ENCODE measurements at regions not wholly inside any gene's neighbourhood (a gene's known extent, or its start where the extent isn't known, plus 50 kb on each side); places are given as distances from the start of the nearest gene placed in this dataset.
"Not testable (repeated sequence)": the region's sequence is repeated elsewhere in the genome, so short reads cannot be mapped to it uniquely, and the experiment has no call there.

GRCh38 chr1:185467122-185467521 is 150.1 kb upstream of the IVNS1ABP start:
- H3K36me3 ChIP-seq (ENCODE audit: control insufficient read depth, insufficient read depth, low read length): no peaks in the 10 kb centered on the region
- DNase-seq (ENCODE audit: low read depth) (no peak), FAIRE-seq (peak; percentile 50)
- H3K27me3 ChIP-seq (ENCODE audit: control insufficient read depth, insufficient read depth, low read length): no peaks in the 10 kb centered on the region
- TF ChIP-seq, protein P1, sequence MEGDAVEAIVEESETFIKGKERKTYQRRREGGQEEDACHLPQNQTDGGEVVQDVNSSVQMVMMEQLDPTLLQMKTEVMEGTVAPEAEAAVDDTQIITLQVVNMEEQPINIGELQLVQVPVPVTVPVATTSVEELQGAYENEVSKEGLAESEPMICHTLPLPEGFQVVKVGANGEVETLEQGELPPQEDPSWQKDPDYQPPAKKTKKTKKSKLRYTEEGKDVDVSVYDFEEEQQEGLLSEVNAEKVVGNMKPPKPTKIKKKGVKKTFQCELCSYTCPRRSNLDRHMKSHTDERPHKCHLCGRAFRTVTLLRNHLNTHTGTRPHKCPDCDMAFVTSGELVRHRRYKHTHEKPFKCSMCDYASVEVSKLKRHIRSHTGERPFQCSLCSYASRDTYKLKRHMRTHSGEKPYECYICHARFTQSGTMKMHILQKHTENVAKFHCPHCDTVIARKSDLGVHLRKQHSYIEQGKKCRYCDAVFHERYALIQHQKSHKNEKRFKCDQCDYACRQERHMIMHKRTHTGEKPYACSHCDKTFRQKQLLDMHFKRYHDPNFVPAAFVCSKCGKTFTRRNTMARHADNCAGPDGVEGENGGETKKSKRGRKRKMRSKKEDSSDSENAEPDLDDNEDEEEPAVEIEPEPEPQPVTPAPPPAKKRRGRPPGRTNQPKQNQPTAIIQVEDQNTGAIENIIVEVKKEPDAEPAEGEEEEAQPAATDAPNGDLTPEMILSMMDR (IDR thresholded peaks at IDR 0.05; ENCODE audit: insufficient read depth, low read length, severe bottlenecking): no peak
- H3K4me3 ChIP-seq (ENCODE audit: low read depth, low read length): no peak overlapping the region

DNA sequence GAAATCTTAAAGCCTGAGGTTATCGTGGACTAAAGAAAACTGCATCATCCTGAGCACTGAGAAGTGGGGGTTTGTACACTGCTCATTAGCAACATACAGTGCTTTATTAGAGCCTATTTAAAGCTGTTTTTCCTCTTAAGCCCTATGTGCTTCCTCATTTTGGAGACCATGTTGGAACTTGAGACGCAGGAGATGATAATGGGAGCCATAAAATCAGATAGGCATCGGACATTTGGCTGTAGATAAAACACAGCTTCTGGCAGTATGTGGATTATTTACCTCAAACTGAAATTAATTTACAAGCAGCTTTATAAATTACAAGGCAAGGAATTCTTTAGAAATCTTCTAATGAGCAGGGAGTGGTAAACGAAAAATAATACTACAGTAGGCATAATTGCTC is 147.7 kb upstream of the IVNS1ABP start:
- Histone ChIP-seq H3K36me3 (ENCODE audit: control insufficient read depth, insufficient read depth, low read length) (no peaks in the 10 kb centered on the region), H3K27me3 (ENCODE audit: control insufficient read depth, insufficient read depth, low read length) (no peaks in the 10 kb centered on the region), H3K4me3 (ENCODE audit: low read depth, low read length) (no peak overlapping the region)
- TF ChIP-seq, protein P1 (IDR thresholded peaks at IDR 0.05; ENCODE audit: insufficient read depth, low read length, severe bottlenecking): no peak
- DNase-seq (ENCODE audit: low read depth) (no peak), FAIRE-seq (no peak)

DNA sequence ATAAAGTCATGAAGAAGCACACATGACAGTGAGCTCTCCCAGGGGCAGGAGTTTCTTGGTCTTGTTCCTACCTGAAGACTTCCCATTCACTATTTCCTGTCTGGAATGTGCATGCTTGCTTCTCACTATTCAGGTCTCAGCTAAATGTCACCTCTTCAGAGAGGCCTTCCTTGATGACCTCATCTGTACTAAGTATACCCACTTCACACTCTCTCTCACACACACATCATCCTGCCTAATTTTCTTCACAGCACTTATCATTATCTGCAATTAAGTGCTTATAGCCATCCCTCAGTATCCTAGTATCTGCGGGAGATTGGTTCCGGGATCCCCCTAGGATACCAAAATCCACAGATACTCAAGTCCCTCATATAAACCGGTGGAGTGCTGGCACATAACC is 146.4 kb upstream of the IVNS1ABP start:
- Histone ChIP-seq H3K36me3 (ENCODE audit: control insufficient read depth, insufficient read depth, low read length) (no peaks in the 10 kb centered on the region), H3K27me3 (ENCODE audit: control insufficient read depth, insufficient read depth, low read length) (no peaks in the 10 kb centered on the region), H3K4me3 (ENCODE audit: low read depth, low read length) (no peak overlapping the region)
- no peak for DNase-seq (ENCODE audit: low read depth)
- TF ChIP-seq, protein P1 (IDR thresholded peaks at IDR 0.05; ENCODE audit: insufficient read depth, low read length, severe bottlenecking): no peak
- no peak for FAIRE-seq

GRCh38 chr1:185463011-185463410 is 146.0 kb upstream of the IVNS1ABP start:
- FAIRE-seq (no peak), DNase-seq (ENCODE audit: low read depth) (peak; percentile 30)
- H3K36me3 ChIP-seq (ENCODE audit: control insufficient read depth, insufficient read depth, low read length): no peaks in the 10 kb centered on the region
- TF ChIP-seq, protein P1 (IDR thresholded peaks at IDR 0.05; ENCODE audit: insufficient read depth, low read length, severe bottlenecking): no peak
- no peak overlapping the region for H3K4me3 ChIP-seq (ENCODE audit: low read depth, low read length)
- no peaks in the 10 kb centered on the region for H3K27me3 ChIP-seq (ENCODE audit: control insufficient read depth, insufficient read depth, low read length)

DNA sequence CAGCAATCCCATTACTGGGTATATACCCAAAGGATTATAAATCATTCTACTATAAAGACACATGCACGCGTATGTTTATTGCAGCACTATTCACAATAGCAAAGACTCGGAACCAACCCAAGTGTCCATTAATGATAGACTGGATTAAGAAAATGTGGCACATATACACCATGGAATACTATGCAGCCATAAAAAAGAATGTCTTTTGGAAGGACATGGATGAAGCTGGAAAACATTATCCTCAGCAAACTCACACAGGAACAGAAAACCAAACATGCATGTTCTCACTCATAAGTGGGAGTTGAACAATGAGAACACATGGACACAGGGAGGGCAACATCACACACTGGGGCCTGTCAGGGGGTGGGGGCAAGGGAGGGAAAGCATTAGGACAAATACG is 143.7 kb upstream of the IVNS1ABP start:
- DNase-seq (ENCODE audit: low read depth); H3K27me3 ChIP-seq (ENCODE audit: control insufficient read depth, insufficient read depth, low read length); H3K36me3 ChIP-seq (ENCODE audit: control insufficient read depth, insufficient read depth, low read length); FAIRE-seq; H3K4me3 ChIP-seq (ENCODE audit: low read depth, low read length): not testable (repeated sequence)

GRCh38 chr1:185459141-185459540 is 142.1 kb upstream of the IVNS1ABP start:
- Histone ChIP-seq H3K36me3 (ENCODE audit: control insufficient read depth, insufficient read depth, low read length) (no peaks in the 10 kb centered on the region), H3K4me3 (ENCODE audit: low read depth, low read length) (no peak overlapping the region), H3K27me3 (ENCODE audit: control insufficient read depth, insufficient read depth, low read length) (no peaks in the 10 kb centered on the region)
- TF ChIP-seq, protein P1 (IDR thresholded peaks at IDR 0.05; ENCODE audit: insufficient read depth, low read length, severe bottlenecking): no peak
- FAIRE-seq: no peak
- no peak for DNase-seq (ENCODE audit: low read depth)

All from bronchial epithelial cell (primary cell).